Daoy (cell line): ENCODE measurements at regions not wholly inside any gene's neighbourhood (a gene's known extent, or its start where the extent isn't known, plus 50 kb on each side); places are given as distances from the start of the nearest gene placed in this dataset.

Source experiments
- DNase-seq: peaks from one replicate; pipeline ENCODE4 v3.0.0-alpha.2; 2015; ENCODE audit warnings: low read depth

- no peak for DNase-seq
These were observed 79.0 kb upstream of the ZEB2 start for GRCh38 chr2:144598906-144599305.

- DNase-seq: no peak
These were observed 78.1 kb upstream of the ZEB2 start for GRCh38 chr2:144597894-144598593.

DNA sequence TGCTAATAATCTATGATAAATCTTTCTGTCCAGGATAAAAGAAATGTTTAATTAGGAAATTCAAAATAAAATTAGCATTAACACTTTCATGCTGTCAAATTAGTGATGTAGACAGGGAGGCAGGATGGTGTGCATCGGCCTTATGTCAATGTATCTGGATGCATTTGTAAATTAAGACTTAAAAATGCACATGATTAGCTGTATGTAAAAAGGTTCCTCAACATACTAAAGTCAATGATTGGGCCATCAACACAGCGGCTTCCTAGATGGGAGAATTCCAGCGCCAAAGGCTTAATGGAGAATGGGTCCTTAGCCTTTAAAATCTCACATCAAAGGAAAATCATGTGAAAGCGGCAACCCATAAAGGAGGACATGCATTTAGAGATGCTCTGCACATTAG lies 77.5 kb upstream of the ZEB2 start:
- no peak for DNase-seq

DNA sequence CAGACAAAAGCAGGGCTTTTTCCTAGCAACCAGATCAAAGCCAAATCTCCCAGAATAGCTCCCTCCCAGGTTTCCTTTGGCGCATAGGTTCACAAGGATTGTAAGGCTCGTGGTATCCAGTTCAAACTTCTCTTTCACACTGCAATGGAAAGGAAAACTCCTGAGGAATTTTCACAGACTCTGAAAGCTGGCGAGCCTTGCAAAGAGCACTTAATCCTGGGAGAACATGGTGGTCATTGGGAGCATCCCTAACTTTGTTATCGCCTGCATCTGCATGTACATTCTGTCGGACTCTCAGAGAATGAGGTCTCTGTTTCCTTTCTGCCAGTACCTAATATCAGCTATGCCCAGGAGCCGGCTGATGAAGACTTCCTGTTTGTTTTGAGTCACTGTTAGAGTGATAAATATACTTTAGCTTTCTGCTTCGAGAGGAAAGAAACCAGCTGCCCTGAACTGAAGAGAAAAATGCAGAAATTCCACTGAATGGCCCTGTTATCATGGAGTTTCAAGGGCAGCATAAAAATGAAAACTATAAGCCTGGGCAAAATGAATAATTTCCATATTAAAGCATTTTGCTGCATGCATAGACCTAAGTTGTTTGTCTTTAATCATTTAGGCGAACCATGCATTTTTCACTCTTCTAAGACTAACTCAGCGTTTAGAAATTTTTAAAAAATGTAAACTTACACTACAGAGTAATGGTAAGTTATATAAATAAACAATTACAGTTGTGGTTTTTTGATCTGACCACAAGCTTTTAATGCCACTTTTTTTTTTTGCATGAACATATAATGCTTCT lies 76.4 kb upstream of the ZEB2 start:
- peak; percentile 38 for DNase-seq

DNA sequence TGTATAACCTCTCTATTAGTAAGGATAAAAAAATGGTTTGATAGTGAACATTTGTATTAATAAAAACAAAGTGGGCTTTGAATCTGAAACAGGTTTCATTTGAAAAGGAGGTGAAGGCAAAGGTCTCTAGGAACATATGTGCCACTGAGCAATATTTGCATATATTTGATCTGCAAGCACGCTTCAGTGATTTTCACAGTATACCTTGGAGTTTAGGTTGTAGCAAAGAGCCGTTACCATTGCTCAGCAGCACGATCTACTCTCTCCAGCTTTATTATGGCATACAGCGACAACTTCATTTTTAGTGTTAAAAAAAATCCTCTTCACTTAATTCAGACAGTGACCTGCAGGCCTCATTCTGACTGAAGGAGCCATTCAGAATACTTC lies 75.8 kb upstream of the ZEB2 start:
- no peak for DNase-seq

- DNase-seq: no peak
These were observed 75.4 kb upstream of the ZEB2 start for GRCh38 chr2:144595279-144595678.

GRCh38 chr2:144593803-144594202 lies 73.9 kb upstream of the ZEB2 start:
- no peak for DNase-seq

DNA sequence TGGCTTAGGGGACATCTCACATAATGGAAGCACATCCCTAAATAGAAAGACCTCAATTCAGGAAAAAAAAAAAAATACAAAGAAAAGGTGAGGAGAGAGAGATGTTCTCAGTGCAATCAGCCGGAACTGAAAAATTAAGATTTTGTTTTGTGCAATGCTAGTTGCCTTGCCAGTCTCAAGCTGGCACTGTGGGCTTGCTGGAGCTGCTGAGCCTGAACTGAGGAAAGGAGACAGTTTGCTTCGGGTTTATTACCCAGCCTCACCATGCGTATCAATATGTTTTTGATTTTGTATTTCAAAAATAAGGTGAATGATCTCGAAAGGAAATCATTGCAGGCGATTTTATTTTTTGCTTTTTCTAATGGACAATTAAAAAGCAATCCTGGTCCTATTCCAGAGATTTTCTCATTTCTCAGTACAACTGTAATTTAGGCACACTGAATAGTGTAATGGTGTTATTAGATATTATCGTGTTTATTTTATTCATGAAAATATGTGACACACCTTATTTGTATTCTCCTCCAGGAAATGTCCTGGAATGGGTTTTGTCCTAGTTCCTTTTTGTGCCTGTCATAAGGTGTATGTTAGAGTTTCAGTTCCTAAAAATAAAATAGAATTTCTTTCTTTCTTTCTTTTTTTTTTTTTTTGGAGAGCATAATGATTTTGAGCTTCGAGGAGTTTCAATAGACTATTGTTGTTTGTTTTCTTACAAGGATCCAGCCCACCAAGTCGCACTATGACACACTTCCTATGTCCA lies 72.8 kb upstream of the ZEB2 start:
- DNase-seq: no peak

- no peak for DNase-seq
These were observed 67.4 kb upstream of the ZEB2 start for GRCh38 chr2:144587306-144587705.

DNA sequence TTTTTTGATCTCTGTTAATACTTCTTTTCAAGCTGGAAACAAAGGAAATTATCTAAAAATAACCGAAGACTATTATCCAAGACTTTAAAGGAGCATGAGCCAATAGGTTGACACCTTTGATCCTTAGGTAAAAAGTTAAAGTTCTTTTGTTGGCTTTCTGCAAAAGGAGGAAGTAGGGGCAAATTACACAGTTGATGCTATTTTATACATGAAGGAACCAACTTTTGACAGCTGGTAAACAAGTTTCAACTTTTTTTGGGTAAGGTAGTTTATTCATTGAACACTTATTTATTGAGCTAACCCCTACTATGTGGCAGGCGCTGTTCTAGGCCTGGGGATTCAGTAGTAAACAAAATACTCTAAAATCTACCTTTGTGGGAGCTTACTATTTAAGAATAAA lies 66.6 kb upstream of the ZEB2 start:
- no peak for DNase-seq

GRCh38 chr2:144583741-144584453 lies 64.0 kb upstream of the ZEB2 start:
- DNase-seq: peak; percentile 54

DNA sequence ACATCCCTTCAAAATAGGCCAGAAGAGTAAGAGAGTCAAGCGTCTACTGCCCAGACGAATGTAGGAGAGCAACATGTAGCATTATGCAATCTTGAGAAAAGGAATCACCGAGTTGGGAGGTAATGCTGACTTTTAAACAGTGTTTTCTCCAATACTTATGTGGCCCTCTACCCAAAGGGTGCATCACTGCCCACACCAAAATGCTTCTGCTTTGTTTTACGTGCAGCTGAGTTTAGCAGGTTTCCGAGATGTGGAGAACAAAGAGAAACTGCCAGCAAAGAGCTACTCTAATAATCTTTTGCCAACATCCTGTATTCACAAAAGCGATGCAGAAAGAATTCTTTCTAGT lies 63.4 kb upstream of the ZEB2 start:
- no peak for DNase-seq

DNA sequence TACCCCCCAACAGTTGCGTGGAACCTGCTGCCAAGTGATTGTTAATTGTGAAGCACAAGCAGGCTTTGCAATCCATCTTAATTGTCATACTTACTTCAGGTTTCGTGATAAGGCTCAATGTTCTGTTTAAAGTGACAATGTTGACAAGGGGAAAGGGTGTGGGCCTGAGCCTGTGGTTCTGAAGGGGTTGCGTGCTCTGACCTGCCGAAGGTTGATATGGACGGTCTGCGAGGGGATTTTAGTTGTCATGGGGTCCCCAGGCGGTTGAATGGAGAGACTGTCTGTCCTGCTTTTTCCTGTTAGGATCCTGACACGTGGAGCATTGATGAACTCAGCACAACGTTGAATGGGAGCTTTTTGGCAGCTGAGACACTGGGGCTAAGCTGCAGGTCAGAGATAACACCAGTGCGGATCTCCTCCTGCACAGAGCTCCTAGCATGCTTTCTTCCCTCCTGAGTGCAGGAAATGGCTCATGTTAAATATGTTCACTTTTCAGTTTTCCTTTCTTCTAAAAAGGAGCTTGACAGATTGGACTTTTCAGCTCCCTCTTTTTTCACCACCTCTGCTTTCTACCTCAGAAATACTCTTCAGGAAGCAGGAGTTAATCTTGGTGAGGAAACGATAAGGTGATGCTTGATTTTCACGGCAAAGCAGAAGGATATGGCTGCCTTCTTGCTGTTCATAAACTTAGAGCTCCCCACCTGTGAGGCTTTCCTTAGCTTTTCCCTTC lies 62.9 kb upstream of the ZEB2 start:
- DNase-seq: no peak

DNA sequence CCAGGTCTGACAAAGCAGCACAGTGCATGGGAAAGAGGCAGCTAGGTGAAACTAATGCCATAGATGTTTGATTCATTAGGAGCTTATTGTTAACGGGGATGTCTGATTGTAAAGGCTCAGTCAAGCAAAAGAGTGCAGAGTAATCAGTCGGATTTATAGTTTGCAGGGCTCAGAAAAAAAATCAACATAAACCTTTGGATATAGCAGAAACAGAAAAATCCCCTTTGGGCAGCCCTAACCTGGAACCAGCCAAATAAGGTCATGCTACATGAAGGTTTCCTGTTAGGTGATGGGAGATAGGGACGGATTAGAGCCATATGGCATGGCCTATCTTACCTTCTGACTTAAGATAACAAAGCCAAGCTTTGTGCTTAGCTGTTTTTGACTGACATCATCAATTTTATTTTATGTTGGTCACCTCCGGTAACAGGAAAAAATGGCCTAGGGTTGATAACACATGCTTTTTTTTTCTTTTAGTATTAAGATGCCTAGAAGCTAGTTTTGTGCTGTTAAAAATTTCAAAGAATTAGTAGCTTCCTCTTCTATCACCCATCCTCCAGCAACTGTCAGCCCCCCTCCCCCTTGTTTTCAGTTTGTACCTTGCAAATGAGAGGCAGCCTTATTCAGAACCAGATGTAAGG lies 60.7 kb upstream of the ZEB2 start:
- no peak for DNase-seq

DNA sequence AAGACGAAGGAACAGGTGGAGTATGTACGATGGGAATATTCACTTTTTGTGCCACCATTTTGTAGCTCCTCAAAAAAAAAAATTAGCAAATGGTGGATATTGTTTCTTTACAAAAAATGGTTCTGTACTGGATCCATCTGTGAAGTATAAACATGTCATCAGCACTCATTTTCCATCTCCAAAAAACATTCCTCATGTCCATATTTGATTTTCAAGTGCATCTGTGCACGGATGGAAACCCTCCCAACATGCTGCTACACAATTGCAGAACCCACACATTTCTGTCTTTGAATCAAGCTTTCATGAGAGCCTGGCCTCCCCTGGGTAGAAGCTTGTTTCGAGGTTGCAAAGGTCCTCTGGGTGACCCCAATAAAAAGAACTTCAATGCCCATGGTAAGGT lies 59.6 kb upstream of the ZEB2 start:
- DNase-seq: no peak

- DNase-seq: no peak
These were observed 58.2 kb upstream of the ZEB2 start for GRCh38 chr2:144578099-144578498.

DNA sequence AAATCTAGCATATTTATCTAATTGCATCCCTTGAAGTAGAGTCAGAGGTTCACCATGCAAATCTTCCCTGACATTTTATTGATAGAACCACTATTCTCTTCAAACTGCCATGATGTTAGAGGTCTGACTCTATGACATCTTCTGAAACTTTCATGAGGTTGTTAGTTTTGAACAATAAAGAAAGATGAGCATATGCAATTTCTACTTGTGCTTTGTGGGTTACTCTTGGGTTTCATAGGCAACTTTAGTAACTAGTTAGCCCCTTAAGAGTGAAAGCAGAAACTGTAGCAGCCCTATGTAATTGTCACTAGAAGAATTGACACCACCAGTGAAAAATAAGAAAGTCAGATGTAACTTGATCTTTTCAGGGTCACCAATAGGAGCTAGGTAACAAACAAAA lies 53.1 kb upstream of the ZEB2 start:
- no peak for DNase-seq

DNA sequence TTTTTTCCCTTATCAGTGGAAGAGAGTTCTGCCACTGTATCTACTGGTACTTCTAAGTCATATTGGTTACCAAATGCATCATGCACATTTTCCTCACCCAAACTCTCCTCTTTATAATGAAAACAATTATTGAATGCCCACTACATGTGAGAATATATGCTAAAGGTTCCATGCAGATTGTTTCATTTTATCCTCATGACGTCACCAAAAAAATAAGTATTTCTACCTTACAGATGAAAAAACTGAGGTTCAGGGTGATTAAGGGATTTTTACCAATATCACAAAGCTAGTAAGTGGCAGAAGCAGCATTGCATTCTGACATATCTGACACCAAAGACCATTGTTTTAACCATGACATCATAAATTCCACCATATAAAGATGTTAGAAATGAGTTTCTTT lies 51.9 kb upstream of the ZEB2 start:
- DNase-seq: no peak

GRCh38 chr2:144570566-144570965 lies 50.6 kb upstream of the ZEB2 start:
- DNase-seq: no peak
